ENCODE measurements at regions not wholly inside any gene's neighbourhood (a gene's known extent, or its start where the extent isn't known, plus 50 kb on each side); places are given as distances from the start of the nearest gene placed in this dataset.
"Not testable (repeated sequence)": the region's sequence is repeated elsewhere in the genome, so short reads cannot be mapped to it uniquely, and the experiment has no call there.

DNA sequence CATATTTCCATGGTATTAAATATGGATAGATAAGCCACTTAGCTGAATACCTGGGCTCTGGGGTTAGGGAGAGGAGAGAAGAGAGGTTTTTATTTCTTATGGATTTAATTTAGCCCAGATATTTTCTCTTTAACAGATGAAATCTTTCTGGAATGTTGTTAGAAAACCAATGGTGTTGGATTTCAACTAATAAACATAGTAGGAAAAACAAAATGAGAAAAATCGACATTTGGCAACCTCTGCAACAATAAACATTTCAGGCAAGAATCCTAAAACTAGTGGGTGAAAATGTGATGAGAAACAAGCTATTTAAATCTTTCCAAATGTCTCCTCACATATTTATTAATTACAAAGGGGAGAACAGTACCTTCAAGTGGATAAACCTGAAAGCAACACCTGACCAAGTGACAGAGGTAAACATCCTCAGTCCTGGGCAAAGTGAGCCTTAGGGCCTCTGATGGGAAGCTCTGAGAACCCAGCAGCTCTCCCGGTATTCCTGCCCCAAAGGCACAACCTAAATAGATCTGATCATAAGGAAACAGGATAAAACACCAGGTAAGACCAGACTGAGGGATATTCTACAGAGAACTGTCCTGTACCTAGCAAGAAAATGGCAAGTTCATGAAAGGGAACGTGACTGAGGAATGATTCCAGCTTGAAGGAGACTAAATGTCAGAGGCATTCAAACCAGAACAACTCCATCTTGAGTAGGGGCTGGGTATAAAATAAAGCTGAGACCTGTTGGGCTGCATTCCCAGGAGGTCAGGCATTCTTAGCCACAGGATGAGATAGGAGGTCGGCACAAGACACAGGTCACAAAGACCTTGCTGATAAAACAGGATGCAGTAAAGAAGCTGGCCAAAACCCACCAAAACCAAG lies 163.7 kb downstream of the ESM1 start:
- DNase-seq (ENCODE audit: low read depth in 2 of 2): no peak

DNA sequence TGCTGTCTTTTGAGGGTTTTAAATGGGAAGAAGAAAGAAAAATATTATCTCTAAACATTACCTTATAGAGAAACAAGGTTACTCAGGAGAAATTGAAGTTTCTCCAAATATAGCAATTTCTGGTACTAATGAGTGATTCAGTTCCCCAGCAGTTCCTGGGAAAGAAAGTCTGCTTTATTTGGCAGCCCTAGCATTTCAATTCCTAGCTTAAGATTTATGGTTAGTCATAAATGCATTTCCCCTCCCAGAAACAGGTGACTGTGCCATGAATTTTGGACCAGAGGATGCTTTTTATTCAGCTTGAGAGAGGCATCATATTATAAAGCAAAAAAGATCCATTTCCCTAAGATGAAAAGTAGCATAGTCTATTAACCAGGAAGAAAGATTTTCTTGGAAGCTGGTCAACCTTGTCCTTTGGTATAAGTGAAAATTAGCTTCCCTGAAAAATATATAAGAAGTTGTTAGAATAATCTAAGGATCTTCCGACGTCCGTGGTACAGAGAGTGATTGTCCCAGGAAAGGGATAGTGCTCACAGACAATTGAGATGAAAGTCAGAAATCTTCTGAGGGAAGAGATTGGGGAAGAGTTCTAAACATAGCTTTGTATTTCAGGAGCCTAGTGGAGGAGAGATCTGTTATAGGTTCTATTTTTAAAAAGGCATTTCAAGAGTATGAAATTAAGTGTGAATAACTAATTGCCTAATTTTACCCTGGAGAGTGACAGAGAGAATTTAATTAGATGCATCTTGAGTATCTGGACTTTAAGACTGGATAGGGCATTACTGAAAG lies 164.9 kb downstream of the ESM1 start:
- DNase-seq (ENCODE audit: low read depth in 2 of 2): no peak

DNA sequence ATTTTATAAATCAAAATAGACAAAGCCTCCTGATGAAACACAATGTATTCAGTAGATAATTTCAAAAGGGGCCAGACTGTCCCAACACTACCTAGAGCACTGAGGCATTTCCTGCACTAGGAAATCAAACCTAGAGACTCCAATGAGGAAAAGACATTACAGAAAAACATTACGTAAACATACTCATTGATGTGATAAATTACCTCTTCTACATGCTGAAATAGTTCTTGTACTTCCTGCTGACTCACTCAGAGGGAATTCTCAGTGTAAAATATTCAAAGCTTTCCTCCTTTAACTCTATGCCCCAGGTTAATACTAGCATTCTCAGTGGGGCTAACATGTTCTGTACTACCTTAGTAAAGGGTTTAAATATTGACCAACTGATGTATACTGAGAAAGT lies 178.0 kb downstream of the ESM1 start:
- DNase-seq (ENCODE audit: low read depth in 2 of 2): no peak

DNA sequence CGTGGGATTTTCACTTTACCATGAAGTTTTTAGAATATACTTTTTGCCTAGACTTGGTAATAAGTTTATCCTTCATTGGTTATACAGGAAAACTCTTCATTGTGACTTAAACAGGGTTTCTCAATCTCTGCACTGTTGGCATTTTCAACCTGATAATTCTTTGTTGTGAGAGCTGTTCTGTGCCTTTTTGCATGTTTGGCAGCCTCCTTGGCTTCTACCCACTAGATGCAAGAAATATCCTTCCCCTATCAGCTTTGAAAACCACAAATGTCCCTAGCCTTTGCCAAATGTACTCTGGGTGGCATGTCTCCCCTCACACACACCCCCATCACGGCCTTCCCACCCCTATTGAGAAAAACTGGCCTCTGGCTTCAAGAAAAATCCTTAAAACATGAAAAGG lies 180.9 kb downstream of the ESM1 start:
- no peak for DNase-seq (ENCODE audit: low read depth in 2 of 2)

DNA sequence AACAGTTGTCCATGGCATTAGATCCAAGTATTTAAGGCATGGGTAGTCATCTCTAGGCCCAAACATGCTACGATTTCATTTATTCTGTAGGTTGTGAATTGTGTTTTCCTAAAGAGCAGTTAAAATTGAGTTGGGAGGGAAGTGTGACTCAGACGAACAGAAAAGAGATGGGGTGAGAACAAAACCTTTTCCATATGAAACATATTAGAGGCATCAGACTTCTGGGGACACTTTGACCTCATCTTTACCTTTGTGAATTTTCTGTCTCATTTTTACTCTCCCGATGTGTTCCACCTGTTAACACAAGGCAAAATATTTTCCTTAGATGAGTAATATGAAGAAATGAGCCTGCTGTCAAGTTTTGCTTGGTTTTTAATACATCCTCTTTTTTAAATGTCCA lies 181.3 kb downstream of the ESM1 start:
- no peak for DNase-seq (ENCODE audit: low read depth in 2 of 2)

DNA sequence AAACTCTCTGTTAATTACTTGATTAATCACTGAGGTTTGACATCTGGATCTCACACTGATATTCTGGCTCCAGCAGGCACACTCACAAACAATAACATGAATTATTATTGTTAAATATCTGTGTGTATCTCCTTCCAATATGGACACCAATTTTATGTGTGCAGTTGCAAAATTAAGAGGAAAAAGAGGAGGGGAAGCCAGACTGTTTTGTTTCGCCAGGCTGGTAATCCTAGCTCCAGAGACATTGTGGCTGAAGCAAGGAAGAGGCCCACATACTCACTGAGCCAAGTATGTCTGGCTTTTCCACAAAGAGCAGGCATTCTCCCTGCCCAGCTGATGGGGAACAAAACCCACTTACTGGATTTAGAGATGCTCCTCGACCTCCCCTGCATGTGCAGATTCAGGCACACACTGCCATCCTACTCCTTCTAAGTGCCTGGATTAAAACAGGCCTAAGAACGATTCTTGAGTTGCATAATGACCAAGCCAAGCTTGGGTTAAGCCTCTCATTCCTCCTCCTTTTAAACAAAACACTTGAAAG lies 181.9 kb downstream of the ESM1 start:
- no peak for DNase-seq (ENCODE audit: low read depth in 2 of 2)

DNA sequence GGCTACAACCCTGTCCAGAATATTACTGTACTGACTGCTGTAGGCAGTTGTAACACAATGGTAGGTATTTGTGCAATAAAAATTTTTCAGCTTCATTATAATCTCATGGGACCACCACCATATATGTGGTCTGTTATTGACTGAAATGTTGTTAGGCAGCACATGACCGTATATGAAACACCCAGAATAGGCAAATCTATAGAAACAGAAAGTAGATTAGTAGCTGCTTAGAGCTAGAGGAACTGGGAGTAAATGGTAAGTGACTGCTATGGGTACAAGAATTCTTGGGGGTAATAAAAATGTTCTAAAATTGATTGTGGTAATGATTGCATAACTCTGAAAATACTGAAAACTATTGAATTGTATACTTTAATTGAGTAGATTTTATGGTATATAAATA lies 185.7 kb downstream of the ESM1 start:
- no peak for DNase-seq (ENCODE audit: low read depth in 2 of 2)

DNA sequence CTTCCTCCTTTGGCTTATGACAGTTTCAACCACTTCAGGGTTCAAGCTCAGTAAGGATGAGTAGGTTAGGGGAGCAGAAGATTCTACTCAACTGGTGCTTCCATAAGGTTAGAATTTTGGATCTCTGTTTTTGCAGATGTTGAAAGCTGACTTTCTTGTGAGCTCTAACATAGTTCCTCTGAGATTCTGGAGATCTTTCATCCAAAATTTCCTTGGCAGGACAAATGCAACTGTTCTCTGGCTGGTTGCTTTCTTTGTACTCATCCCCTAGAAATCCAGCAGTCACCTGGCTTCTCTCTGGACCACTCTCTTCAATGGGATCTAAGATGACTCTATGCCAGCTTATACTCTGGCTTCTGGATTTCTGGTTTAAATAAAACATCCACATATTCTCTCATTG lies 189.6 kb downstream of the ESM1 start:
- no peak for DNase-seq (ENCODE audit: low read depth in 2 of 2)

DNA sequence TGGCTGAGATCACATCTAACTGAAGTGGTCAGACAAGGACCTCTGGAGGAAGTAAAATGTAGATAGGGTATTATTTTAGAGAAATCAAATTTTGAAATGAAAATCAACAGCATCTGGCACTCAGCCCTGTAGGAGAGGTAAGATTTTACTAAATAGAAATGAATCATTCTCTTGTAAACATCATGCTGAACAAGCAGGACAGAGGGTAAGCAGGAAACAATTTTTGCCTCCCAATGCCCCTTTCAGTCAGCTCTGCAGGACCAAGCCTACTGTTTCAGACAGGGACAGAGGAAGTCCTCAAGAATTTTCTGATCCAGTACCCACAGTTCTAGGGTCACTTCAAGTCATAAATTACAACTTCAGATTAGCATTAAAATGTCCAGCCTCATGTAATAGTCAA lies 190.1 kb downstream of the ESM1 start:
- no peak for DNase-seq (ENCODE audit: low read depth in 2 of 2)

DNA sequence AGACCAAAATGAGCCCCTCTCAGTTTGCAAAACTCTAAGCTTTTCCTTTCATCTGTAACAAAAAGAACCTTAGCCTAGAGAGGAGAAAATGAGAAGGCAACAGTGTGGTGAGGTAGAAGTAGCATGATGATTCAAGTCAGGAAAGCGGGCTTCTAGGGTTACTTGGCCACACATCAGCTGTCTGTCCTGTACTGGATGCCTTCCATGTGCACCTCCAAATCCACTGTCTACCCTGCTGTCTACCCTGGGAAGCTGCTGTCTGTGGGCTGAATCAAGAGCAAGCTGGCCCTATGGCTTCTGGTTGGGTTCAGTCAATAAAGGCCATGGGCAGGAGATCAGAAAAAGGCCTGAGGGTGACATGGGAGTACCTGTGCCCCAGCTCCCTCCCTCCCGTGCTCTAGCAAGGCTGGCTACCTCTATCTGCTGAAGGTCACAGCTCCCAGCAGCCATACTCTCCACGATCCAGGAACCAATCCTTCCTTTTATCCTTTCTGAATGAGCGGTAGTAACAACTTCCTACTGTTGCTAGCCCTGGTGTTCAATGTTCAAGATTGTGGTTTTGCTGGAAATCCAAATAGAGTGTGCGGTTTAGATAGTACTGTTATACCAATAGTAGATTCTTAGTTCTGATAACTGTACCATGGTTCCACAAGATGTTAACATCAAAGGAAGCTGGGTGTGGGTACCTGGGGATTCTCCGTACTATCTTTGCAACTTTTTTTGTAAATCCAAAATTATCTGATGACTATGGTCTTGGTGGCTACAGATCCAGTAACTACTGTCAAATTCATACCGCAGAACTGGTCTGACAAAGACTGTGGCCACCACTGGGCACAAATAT lies 191.0 kb downstream of the ESM1 start:
- DNase-seq (ENCODE audit: low read depth in 2 of 2): no peak

DNA sequence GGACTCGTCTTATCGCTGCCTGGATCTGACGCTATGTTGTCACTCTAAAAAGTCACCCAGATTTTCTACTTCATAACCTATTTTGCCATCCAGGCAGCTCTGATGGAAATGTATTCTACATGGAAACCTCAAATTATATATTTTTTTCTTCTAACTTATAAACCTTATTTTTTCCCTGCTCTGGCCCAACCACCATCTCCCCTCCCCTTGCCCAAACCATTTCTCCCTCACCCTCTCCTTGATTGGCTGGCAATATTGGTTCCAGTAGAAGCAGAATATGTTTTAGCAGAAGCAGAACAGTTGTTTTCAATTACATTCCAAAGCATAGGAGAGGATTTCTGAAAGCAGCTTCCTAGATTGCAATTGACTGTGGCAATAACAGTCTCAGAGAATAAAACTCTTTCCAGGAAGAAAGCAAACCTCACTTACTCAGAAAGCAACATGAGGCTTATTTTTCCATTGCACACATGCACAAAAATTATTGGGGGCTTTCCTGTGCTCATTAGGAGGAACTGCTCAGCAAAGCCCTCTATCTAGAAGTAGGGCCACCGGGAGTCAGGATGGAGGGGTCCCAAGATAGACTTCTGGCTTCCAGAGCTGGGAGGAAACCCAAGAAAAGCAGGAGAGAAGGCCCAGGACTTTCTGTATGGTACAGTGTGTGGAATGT lies 191.8 kb downstream of the ESM1 start:
- DNase-seq (ENCODE audit: low read depth in 2 of 2): no peak

DNA sequence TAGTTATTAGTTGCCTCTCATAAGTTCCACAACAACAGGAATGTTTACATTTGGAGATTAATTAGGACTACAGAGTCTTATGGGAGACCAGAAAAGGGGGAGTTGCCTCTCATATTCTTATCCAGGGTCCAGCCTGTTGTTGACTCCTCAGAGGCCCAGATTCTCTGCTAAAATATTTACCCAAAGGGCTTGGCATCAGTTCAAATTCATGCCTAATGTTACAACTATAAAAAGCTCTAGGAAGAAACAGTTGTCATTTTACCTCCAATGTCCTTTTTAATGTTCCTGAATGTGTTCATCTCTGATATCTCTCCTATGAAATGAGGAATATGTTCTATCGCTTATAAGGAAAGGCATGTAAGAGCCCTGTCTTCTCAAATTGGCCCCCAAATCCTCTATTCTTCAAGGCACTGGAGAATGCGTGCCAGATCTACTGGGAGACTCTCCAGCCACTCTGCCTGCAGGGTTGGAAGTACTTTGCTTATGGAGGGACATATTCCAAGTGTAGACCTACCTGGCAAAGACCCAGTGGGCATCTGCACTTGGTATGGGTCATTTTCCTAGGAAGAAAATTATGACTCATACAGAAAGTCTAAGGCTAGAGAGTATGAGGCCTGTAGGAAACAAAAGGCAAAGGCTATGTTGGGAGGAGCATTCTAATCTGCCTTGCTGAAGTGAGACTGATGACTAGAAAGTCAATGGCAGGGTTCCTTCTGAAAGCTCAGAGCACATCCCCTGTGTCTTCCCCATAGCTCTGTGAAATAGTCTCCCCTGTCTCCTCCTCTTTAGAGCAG lies 192.6 kb downstream of the ESM1 start:
- no peak for DNase-seq (ENCODE audit: low read depth in 2 of 2)

DNA sequence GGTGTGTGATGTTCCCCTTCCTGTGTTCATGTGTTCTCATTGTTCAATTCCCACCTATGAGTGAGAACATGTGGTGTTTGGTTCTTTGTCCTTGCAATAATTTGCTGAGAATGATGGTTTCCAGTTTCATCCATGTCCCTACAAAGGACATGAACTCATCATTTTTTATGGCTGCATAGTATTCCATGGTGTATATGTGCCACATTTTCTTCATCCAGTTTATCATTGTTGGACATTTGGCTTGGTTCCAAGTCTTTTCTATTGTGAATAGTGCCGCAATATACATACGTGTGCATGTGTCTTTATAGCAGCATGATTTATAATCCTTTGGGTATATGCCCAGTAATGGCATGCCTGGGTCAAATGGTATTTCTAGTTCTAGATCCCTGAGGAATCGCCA lies 197.5 kb downstream of the ESM1 start:
- not testable (repeated sequence) for DNase-seq (ENCODE audit: low read depth in 2 of 2)

DNA sequence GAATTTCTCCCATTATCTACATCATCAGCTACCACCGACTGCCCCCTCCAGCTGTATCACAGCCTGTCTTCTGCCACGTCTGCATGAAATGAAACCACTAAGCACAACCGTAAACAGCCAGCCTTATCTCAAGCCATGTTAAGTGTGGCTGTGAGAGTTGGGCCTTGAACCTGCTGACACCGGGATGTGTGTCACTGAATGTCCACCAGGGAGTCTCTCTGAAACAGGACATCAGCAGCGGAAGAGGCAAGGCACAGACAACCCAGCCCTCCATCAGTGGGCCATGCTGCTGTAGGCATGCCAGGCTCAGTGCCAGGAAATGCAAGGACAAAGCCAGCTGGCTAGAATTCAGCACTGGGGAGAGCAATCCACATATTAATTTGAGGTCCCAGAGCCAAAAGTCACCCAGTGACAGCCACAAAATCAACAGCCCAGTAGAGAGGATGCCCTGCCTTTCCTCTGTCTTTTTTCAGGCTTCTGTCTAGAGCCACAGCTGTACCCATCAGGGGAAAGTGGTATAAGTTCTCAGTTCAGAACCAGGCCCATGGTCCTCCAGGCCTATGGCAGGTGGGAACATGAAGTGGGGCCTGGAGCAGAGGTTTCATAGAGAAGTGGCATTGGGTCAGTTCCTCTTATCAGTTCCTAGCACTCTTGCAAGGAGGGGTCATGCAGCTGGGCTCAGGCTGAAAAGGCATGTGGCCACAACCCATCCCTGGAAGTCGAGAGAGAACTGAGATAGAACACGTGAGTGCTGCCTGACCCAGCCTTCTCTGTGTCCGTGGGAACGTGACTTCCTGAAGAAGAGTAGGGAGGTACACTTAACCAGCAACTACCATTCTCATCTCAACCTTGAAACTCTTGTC lies 199.4 kb downstream of the ESM1 start:
- DNase-seq (ENCODE audit: low read depth in 2 of 2): no peak

DNA sequence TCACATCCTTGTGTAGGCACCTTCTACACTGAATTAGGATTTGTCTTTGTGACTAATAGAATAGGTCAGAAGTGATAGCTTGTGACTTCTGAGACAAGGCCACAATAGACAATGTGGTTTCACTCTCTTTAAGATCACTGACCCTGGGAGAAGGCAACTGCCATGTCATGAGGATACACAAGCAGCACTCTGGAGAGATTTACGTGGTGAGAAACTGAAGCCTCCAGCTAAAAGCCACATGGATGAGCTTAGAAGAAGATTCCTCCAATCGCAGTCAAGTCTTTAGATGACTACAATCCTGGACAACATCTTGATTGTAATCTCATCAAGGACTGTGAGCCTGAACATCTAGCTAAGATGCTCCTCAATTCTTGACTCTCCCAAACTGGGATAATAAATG lies 206.6 kb downstream of the ESM1 start:
- no peak for DNase-seq (ENCODE audit: low read depth in 2 of 2)

DNA sequence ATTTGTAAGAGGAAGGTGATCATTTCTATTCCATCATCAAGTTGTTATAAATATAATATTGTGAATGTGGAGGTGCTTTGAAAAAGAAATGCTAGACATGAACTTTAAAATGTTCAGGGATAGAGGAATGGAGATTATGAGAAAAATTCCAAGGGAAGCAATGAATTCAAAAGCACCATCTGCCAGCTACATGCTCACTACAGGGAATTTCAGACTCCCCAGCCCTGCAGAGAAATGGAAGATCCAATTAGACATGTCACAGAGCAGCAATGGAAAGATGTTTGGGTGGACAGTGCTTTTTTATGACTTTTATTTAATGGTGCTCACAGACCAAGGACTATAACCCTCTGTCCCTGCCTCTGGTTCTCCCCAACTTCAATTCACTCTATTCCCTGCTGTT lies 209.7 kb downstream of the ESM1 start:
- DNase-seq (ENCODE audit: low read depth in 2 of 2): no peak

DNA sequence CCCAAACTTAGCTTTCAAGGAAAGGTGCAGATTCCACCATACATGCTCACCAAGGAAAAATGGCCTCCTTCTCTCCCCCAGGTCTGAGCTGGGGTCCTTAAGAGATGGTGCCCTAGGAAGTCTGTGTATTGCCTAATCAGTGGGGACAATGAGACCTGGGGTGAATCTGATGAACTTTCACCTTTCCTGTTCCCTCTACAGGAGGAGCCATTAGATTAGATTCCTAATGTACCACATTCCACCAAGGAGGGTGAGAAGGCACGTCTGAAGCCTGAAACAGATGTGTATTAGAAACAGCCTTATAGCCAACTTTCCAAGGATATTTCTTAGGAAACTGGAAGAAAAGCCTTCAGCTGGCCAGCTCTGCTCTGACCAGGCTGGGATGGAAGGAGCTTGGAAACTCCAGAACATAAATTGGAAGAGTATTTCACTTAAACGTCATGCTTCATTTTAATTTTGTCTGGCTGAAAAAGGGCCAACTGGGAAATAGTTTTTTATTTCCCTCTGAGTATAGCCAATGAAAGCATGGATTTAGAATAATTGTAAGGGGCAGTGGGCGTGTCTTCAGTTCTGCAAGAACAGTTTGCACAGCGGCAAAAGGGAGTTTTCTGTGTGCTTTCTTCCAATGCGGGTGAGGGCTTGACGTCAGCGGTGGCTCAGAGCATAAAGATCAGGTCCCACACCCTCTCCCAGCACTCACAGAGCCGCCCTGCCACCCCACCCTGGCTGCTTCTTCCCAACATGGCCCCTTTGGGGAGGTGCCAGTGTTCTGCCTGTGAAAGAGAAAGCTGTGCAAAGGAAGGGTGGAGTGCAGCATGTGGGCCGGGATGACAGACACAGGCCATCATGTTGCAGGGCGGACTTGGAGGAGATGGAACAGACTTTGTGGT lies 210.9 kb downstream of the ESM1 start:
- no peak for DNase-seq (ENCODE audit: low read depth in 2 of 2)

DNA sequence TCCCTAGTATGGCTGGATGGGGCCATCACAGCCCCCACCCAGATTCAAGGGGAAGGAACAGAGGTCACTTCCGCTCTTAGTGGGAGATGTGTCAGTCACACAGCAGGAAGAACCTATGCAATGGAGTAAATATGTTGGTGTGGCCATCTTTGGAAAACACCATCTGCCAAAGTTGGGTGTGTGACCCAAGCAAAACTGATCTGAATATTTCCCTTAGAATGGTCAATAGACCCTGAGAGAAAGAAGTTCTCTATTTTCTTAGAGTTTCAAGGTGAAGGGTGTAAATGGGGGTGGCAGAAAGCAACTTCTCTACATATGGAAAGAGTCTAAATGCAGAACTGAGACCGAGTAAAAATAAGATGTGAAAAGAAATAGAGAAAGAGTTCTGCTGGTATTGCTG lies 212.7 kb downstream of the ESM1 start:
- DNase-seq (ENCODE audit: low read depth in 2 of 2): no peak

DNA sequence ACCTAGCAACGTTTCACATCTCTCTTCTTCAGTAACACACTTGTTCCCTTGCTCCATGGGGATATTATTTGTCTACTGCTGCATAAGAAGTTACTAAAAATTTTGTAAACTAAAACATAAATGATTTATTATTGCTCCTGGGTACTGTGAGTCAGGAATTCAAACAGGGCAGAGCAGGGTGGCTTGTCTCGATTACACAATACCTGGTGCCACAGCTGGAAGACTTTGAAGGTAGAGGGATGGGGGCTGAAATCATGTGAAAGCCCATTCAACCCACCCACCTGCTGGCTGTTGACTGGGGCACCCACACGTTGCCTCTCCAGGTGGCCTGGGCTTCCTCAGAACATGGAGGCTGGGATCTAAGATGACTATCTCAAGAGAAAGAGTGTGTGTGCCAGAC lies 213.2 kb downstream of the ESM1 start:
- DNase-seq (ENCODE audit: low read depth in 2 of 2): no peak
